ENCODE measurements at regions not wholly inside any gene's neighbourhood (a gene's known extent, or its start where the extent isn't known, plus 50 kb on each side); places are given as distances from the start of the nearest gene placed in this dataset.
"Not testable (repeated sequence)": the region's sequence is repeated elsewhere in the genome, so short reads cannot be mapped to it uniquely, and the experiment has no call there.

DNA sequence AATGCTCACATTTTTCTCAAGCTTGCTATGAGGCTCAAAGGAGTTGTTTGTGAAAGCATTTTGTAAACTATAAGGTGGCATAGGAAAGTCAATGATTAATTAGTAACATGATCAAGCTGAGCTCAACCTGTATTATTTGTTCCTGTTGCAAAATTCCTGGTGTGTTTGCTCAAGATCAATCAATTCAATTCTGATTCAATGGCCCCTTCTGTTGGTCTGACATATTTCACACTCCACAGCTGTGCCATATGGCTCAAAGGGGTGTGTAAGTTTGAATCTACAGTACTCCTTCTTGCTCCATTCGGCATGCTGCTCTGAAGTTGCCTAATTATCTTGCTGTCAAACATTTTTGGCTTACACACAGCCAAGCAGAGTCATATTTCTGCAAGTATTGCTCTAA lies 341.6 kb upstream of the LRP1B start:
- DNase-seq: no peak

GRCh38 chr2:142467321-142467720 lies 336.5 kb upstream of the LRP1B start:
- DNase-seq: no peak

- no peak for DNase-seq
Measured at GRCh38 chr2:142463047-142463446, 332.2 kb upstream of the LRP1B start.

DNA sequence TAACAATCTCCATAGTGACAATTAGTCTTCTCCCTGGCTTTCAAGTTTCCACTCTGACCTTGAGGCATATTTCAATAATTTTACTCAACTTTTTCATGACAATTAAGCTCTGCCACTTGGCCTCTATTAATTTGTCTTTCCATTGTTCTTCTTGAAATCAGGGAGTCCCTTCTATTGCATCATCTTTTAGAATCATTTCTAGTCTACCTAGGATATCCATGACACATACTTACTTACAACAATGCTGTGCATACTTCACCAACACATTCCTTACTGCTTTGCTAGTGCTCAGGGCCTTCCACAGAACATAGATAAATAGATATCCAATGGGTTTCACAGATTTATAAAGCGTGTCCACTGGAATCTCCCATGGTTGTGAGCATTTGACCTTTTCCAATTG lies 331.5 kb upstream of the LRP1B start:
- no peak for DNase-seq

DNA sequence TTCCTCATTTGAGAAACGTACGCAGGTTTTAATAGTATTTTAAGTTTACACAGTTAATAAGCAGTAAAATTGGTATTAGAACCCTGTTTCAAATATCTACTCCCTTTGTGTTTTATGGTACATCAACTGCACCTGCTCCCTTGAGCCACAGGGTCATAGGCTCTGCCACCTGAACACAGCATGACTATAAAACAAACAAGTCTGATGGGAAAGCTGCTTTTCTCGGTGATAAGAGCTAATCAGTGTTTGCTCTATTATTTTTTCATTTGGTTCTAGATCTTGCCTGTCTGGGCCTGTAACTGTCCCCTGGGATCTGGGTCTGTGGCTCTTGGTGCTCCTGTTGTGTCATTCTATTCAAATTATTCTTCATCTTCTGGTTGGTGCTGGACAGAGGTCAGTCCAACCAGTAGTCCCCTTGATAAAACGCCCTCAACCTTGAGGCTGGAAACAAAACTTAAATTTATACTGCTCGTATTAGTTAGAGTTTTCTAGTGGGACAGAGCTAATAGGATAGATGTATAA lies 314.8 kb upstream of the LRP1B start:
- no peak for DNase-seq

GRCh38 chr2:142445023-142445422 lies 314.2 kb upstream of the LRP1B start:
- DNase-seq: no peak

GRCh38 chr2:142435847-142436246 lies 305.0 kb upstream of the LRP1B start:
- DNase-seq: no peak

- DNase-seq: no peak
Measured at GRCh38 chr2:142426064-142426463, 295.2 kb upstream of the LRP1B start.

- no peak for DNase-seq
Measured at GRCh38 chr2:142425551-142425950, 294.7 kb upstream of the LRP1B start.

DNA sequence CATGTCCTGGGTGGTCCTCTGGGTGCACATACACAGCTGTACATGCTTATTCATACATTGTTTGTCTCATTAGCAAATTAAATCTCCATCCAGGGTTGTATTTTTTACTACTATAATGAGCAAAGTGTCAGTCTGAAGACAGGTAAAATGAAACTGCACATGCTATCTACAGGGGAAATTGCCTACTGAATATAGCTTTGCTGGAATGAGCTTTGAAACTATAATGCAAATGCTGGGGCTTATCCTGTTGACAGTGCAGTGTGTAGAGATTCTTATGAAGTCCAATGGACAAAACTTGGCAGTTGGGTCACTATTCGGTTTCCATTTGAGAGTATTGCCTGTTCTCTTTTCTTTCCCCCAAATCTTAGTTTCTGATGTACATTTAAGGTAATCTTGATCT lies 292.8 kb upstream of the LRP1B start:
- no peak for DNase-seq

- DNase-seq: no peak
Measured at GRCh38 chr2:142422769-142423168, 292.0 kb upstream of the LRP1B start.

GRCh38 chr2:142422041-142422440 lies 291.2 kb upstream of the LRP1B start:
- no peak for DNase-seq

DNA sequence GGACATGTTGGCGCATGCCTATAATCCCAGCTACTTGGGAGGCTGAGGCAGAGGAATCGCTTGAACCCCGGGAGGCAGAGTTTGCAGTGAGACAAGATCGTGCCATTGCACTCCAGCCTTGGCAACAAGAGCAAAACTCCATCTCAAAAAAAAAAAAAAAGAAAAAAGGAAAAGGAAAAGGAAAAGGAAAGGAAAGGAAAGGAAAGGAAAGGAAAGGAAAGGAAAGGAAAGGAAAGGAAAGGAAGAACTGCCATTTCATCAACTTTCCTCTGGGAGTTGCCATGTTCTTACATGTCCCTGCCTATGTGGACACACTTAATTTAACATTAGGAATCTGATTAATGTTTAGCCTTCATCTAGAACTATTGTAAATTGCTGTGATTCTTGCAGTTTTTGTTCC lies 287.9 kb upstream of the LRP1B start:
- DNase-seq: not testable (repeated sequence)

DNA sequence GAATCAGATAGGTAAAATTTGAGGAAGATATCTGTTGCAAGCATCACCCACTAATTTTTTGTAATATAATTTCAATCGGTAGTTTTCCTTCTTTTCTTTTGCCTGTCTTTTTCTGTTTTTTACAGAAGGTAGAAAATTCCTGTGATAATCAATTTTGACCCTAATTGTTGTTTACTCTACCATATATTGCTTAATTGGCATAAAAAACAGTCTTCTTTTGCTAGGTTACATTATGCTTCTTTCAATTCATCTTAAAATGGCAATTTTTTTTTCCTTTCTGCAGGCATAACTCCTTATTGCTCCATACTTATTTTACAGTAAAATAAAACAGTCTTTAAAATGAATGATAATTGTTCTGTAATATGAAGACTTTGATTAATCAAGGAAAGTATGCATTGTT lies 286.2 kb upstream of the LRP1B start:
- DNase-seq: no peak

DNA sequence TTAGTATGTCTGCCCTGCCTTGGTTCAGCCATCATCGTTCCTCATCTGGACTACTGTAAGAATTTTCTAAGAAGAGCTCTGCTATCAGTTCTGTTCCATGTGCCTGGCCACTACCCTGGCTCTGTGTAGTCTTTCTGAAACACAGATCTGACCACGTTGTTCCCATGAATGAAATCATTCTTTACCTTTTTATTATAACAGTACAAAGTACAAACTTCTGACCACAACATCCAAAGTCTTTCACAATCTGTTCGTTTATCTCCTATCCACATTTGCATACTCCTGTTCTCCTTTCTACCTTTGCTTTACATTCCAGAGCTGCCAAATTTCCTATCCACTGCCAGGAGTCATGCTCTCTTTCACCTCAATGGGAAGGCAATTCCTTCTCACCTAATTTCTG lies 284.6 kb upstream of the LRP1B start:
- DNase-seq: no peak

DNA sequence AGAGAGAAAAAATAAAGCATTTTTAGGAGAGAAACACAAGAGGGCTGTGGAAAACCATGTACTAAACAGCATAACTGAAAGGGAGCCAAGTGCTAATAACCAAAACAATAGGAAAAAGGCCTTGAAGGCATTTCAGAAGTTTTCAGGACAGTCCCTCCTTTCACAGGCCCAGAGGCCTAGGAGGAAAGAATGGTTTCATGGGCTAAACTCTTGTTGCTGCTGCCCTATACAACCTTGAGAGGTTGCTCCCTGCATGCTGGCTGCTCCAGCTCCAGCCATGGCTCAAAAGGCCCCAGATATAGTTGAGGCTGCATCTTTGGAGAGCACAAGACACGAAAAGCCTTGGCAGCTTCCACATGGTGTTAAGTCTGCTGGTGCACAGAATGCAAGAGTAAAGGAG lies 267.4 kb upstream of the LRP1B start:
- no peak for DNase-seq

GRCh38 chr2:142395291-142395690 lies 264.5 kb upstream of the LRP1B start:
- no peak for DNase-seq

- DNase-seq: no peak
Measured at GRCh38 chr2:142380372-142380771, 249.6 kb upstream of the LRP1B start.

GRCh38 chr2:142362069-142362468 lies 231.3 kb upstream of the LRP1B start:
- not testable (repeated sequence) for DNase-seq

DNA sequence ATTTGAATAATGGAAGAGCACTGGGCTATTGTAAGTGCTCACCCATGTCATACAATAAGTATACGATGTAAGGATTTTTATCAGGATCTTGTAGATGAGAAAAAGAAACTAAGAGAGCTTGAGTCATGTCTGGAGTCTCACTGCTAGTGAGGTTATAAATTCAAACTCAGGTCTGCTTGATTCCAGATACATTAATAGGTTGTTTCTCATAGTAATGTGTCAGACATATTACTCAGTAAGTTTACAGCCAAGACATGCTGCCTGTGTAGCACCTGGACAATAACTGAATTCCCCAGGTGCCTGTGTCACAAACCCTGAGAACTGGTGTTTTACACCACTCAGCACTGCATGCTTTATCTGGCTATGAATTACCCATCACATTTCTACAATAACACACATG lies 216.9 kb upstream of the LRP1B start:
- no peak for DNase-seq

- no peak for DNase-seq
Measured at GRCh38 chr2:142339261-142339660, 208.4 kb upstream of the LRP1B start.

GRCh38 chr2:142332196-142332595 lies 201.4 kb upstream of the LRP1B start:
- no peak for DNase-seq

GRCh38 chr2:142330458-142330857 lies 199.6 kb upstream of the LRP1B start:
- no peak for DNase-seq

- no peak for DNase-seq
Measured at GRCh38 chr2:142325870-142326269, 195.1 kb upstream of the LRP1B start.

GRCh38 chr2:142323206-142323605 lies 192.4 kb upstream of the LRP1B start:
- DNase-seq: no peak
